Neural cell (in vitro differentiated cells): ENCODE measurements at regions not wholly inside any gene's neighbourhood (a gene's known extent, or its start where the extent isn't known, plus 50 kb on each side); places are given as distances from the start of the nearest gene placed in this dataset.

Experiments used
- H2AFZ ChIP-seq: fragments of 200-600, 300-800 bp; sonication (generic), shearing (Covaris generic); 2 replicates; pipeline ENCODE4 v1.6.0; 2014; ENCODE audit warnings: low read depth, mild to moderate bottlenecking, antibody characterized with exemption, low read length, moderate library complexity
- H3F3A ChIP-seq: fragments of 200-600 bp; shearing (Covaris generic); 2 replicates; pipeline ENCODE4 v1.6.1; 2016; ENCODE audit warnings: mild to moderate bottlenecking, moderate library complexity, mixed read lengths, antibody characterized with exemption, low read length; ENCODE audit not compliant: insufficient read depth, poor library complexity, severe bottlenecking
- H3K27ac ChIP-seq: fragments of 200-600, 300-800 bp; sonication (generic), shearing (Covaris generic); 2 replicates; pipeline ENCODE4 v1.5.1; 2014; ENCODE audit warnings: mild to moderate bottlenecking, low read length, moderate library complexity
- H3K27me3 ChIP-seq: fragments of 300-800, 200-600 bp; sonication (generic), shearing (Covaris generic); 2 replicates; pipeline ENCODE4 v1.6.0; 2014; ENCODE audit warnings: mild to moderate bottlenecking, low read depth, low read length, moderate library complexity; ENCODE audit not compliant: insufficient read depth
- H3K36me3 ChIP-seq: fragments of 300-800, 200-600 bp; sonication (generic), shearing (Covaris generic); 2 replicates; pipeline ENCODE4 v1.5.1; 2014; ENCODE audit warnings: mild to moderate bottlenecking, antibody characterized with exemption, low read length, moderate library complexity; ENCODE audit not compliant: insufficient read depth
- H3K4me2 ChIP-seq: fragments of 300-800, 200-600 bp; sonication (generic), shearing (Covaris generic); 2 replicates; pipeline ENCODE4 v1.6.0; 2014; ENCODE audit warnings: mild to moderate bottlenecking, low read length
- H3K4me3 ChIP-seq: fragments of 300-800, 200-600 bp; sonication (generic), shearing (Covaris generic); 2 replicates; pipeline ENCODE4 v1.5.1; 2014; ENCODE audit warnings: mild to moderate bottlenecking, low read length, moderate library complexity
- H3K79me2 ChIP-seq: fragments of 200-600 bp; shearing (Covaris generic); replicated peaks from 2 replicates; pipeline ENCODE4 v1.6.0; 2014; ENCODE audit warnings: mild to moderate bottlenecking, low read length, moderate library complexity; ENCODE audit not compliant: insufficient read depth
- H3K9ac ChIP-seq: fragments of 300-800, 200-600 bp; sonication (generic), shearing (Covaris generic); 2 replicates; pipeline ENCODE4 v1.6.1; 2016; ENCODE audit warnings: mild to moderate bottlenecking, low read length, mixed read lengths
- H3K9me2 ChIP-seq: fragments of 200-600 bp; shearing (Covaris generic); 2 replicates; pipeline ENCODE4 v1.6.1; 2016; ENCODE audit warnings: mild to moderate bottlenecking, low read length, mixed read lengths; ENCODE audit not compliant: insufficient read depth
- H3K9me3 ChIP-seq: fragments of 200-600, 300-800 bp; sonication (generic), shearing (Covaris generic); 2 replicates; pipeline ENCODE4 v1.6.1; 2016; ENCODE audit warnings: mild to moderate bottlenecking, mixed run types, low read length, moderate library complexity, mixed read lengths
- H4K20me1 ChIP-seq: fragments of 200-600 bp; shearing (Covaris generic); 2 replicates; pipeline ENCODE4 v1.6.1; 2016; ENCODE audit warnings: mild to moderate bottlenecking, mixed run types; ENCODE audit not compliant: insufficient read depth
- CTCF ChIP-seq: fragments of 450-650 bp; IDR thresholded peaks from 2 replicates; pipeline ENCODE4 v1.5.1; 2014; ENCODE audit warnings: antibody characterized with exemption, mild to moderate bottlenecking, moderate library complexity; ENCODE audit not compliant: poor library complexity, severe bottlenecking
- EP300 ChIP-seq: fragments of 450-650 bp; conservative IDR thresholded peaks from 2 replicates; pipeline ENCODE4 v1.6.1; 2014; ENCODE audit warnings: antibody characterized with exemption, mild to moderate bottlenecking, moderate library complexity; ENCODE audit not compliant: poor library complexity, severe bottlenecking
- EZH2 ChIP-seq: fragments of 200-600, 300-800 bp; shearing (Covaris generic), sonication (generic); IDR thresholded peaks from 2 replicates; pipeline ENCODE4 v1.6.1; 2014; ENCODE audit warnings: antibody characterized with exemption, low read length, borderline replicate concordance, mild to moderate bottlenecking; ENCODE audit not compliant: insufficient read depth, poor library complexity, severe bottlenecking
- MXI1 ChIP-seq: fragments of 450-650 bp; conservative IDR thresholded peaks from 2 replicates; pipeline ENCODE4 v1.6.1; 2014; ENCODE audit warnings: antibody characterized with exemption, mild to moderate bottlenecking; ENCODE audit not compliant: poor library complexity, severe bottlenecking
- POLR2AphosphoS5 ChIP-seq: IDR thresholded peaks from 2 replicates; pipeline ENCODE4 v1.6.1; 2012
- RAD21 ChIP-seq: fragments of 450-650 bp; conservative IDR thresholded peaks from 2 replicates; pipeline ENCODE4 v1.6.1; 2014; ENCODE audit warnings: antibody characterized with exemption, mild to moderate bottlenecking, moderate library complexity
- REST ChIP-seq: IDR thresholded peaks from 2 replicates; pipeline ENCODE4 v1.6.1; 2012; ENCODE audit warnings: borderline replicate concordance
- SMC3 ChIP-seq: fragments of 450-650 bp; conservative IDR thresholded peaks from 2 replicates; pipeline ENCODE4 v1.6.1; 2014; ENCODE audit warnings: antibody characterized with exemption, mild to moderate bottlenecking, moderate library complexity; ENCODE audit not compliant: poor library complexity

- Histone ChIP-seq H3K4me3 (no peak overlapping the region), H4K20me1 (no peaks in the 10 kb centered on the region), H3K9ac (no peak overlapping the region), H3F3A (no peaks in the 10 kb centered on the region), H3K79me2 (no peaks in the 10 kb centered on the region), H3K36me3 (no peaks in the 10 kb centered on the region), H3K9me3 (no peaks in the 10 kb centered on the region), H3K27me3 (no peaks in the 10 kb centered on the region), H3K4me2 (no peak overlapping the region), H2AFZ (no peak overlapping the region), H3K9me2 (no peaks in the 10 kb centered on the region), H3K27ac (no peak overlapping the region)
- TF ChIP-seq POLR2AphosphoS5 (no peak), REST (no peak), RAD21 (no peak), MXI1 (no peak)
Measured at GRCh38 chr22:33971561-33971961, 51.3 kb upstream of the LARGE1 start.

GRCh38 chr22:33975841-33976240 lies 55.6 kb upstream of the LARGE1 start:
- TF ChIP-seq REST = no peak
- TF ChIP-seq RAD21 = no peak
- TF ChIP-seq EP300 = no peak
- TF ChIP-seq MXI1 = no peak
- Histone ChIP-seq H3K9ac (no peak overlapping the region), H3K4me3 (no peak overlapping the region)

GRCh38 chr22:33983558-33983957 lies 63.3 kb upstream of the LARGE1 start:
- Histone ChIP-seq H4K20me1 (no peaks in the 10 kb centered on the region), H3K27ac (no peak overlapping the region), H3K79me2 (no peaks in the 10 kb centered on the region), H2AFZ (no peak overlapping the region), H3K36me3 (no peaks in the 10 kb centered on the region), H3K9ac (no peak overlapping the region), H3K4me2 (no peak overlapping the region), H3K4me3 (no peak overlapping the region), H3K9me2 (no peaks in the 10 kb centered on the region), H3F3A (no peaks in the 10 kb centered on the region), H3K9me3 (no peaks in the 10 kb centered on the region), H3K27me3 (no peaks in the 10 kb centered on the region)
- TF ChIP-seq REST (no peak), EZH2 (no peak), SMC3 (no peak), MXI1 (no peak), CTCF (no peak), POLR2AphosphoS5 (no peak)

More at GRCh38 chr22:33975841-33976240, 55.6 kb upstream of the LARGE1 start:
- Histone ChIP-seq H3K27ac (no peak overlapping the region), H3K27me3 (no peaks in the 10 kb centered on the region), H3K79me2 (no peaks in the 10 kb centered on the region), H3F3A (no peaks in the 10 kb centered on the region), H4K20me1 (no peaks in the 10 kb centered on the region), H3K9me3 (no peaks in the 10 kb centered on the region), H2AFZ (no peak overlapping the region), H3K4me2 (no peak overlapping the region), H3K9me2 (no peaks in the 10 kb centered on the region), H3K36me3 (no peaks in the 10 kb centered on the region)
